ENCODE measurements at regions not wholly inside any gene's neighbourhood (a gene's known extent, or its start where the extent isn't known, plus 50 kb on each side); places are given as distances from the start of the nearest gene placed in this dataset.
"Not testable (repeated sequence)": the region's sequence is repeated elsewhere in the genome, so short reads cannot be mapped to it uniquely, and the experiment has no call there.

DNA sequence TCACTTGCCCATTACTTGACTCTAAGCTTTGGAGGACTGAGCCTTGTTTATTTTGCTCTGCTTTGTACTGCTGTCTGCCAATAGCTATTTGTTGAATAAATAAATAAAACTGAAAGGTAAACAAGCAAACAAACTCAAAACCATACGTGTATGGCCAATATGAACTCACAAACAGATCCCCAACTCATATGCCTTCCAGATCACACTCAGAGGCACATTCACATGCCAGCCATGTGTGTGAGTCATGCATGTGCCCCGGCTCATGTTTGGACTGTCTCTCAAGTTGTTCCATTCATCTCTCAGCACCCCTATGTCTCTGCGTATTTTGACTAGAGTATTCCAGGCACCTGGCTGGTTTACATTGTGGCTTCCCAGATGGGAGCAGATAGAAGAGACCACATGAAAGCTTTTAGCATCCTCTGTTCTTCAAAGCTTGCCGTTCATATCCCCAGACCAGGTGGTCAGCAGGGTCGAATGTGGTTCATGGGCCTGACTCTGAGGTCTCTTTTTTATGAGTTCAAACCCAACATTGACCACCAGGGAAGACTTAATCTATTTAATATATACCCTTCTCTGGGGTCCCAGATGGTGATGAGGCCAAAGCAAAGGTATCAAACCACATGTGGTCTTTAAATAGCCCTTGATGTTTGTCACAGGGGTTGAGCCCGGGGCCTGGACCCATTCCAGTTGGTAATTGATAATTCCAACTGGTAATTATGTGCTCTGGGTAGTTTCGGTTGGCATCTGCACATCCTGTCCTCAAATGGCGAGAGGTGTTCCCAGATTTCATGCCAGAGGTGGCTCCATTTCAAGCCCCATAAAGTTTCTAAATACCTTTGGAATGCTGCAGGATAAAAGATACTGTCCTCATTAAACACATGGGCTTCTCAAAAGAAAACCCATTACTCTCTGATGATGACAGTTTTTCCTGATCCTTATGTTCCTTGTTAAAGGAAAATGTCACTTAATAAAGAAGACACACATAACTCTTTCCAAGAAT is 287.3 kb upstream of the MAF start:
- TF ChIP-seq ZFX (IDR thresholded peaks at IDR 0.05), result no peak
- TF ChIP-seq, protein P1, sequence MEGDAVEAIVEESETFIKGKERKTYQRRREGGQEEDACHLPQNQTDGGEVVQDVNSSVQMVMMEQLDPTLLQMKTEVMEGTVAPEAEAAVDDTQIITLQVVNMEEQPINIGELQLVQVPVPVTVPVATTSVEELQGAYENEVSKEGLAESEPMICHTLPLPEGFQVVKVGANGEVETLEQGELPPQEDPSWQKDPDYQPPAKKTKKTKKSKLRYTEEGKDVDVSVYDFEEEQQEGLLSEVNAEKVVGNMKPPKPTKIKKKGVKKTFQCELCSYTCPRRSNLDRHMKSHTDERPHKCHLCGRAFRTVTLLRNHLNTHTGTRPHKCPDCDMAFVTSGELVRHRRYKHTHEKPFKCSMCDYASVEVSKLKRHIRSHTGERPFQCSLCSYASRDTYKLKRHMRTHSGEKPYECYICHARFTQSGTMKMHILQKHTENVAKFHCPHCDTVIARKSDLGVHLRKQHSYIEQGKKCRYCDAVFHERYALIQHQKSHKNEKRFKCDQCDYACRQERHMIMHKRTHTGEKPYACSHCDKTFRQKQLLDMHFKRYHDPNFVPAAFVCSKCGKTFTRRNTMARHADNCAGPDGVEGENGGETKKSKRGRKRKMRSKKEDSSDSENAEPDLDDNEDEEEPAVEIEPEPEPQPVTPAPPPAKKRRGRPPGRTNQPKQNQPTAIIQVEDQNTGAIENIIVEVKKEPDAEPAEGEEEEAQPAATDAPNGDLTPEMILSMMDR (conservative IDR thresholded peaks at IDR 0.05), result no peak
- peak overlapping the region; percentile 73 for H3K27ac ChIP-seq

DNA sequence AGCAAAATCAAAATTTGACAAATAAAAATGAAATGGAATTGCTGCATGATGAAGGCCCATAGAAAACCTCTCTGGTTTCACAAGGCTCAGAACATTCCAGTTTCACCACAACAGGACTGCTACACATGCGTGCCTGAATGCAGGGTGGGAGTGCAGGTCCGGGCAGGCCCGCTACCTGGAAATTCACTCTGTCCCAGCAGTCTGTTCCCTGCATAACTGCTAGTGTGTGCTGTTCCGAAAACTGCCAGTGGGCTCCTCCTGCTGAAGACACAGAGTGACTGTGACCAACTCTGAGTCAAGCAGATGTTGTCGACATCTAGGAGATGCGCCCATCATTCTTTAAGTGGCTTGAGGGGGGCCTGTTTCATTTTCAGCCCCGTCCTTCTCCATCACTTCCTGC is 284.8 kb upstream of the MAF start:
- TF ChIP-seq, protein P1 (conservative IDR thresholded peaks at IDR 0.05), result no peak
- TF ChIP-seq ZFX (IDR thresholded peaks at IDR 0.05), result no peak
- H3K27ac ChIP-seq, result peak overlapping the region; percentile 64

DNA sequence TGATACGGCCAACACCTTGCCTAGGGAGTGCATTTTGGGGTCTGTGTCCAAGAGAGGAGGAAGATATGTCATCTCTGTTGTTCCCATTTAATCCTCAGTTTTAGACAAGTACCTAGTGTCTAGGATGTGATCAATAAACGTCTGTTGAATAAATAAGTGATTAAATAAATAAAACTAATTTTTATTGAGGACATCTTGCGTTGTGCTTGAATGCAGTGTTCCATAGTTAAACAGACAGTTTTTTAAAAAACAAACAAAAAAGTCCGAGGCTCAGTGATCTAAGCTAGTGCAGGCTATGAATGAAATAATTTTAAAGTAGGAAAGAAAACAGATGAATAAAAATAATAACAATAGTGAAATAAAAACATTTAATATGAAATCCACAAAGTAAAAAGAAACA is 283.0 kb upstream of the MAF start:
- H3K27ac ChIP-seq, result peak overlapping the region; percentile 89; the same call in 1 of the 2 replicates
- TF ChIP-seq, protein P1 (conservative IDR thresholded peaks at IDR 0.05), result no peak
- no peak for TF ChIP-seq ZFX (IDR thresholded peaks at IDR 0.05)

DNA sequence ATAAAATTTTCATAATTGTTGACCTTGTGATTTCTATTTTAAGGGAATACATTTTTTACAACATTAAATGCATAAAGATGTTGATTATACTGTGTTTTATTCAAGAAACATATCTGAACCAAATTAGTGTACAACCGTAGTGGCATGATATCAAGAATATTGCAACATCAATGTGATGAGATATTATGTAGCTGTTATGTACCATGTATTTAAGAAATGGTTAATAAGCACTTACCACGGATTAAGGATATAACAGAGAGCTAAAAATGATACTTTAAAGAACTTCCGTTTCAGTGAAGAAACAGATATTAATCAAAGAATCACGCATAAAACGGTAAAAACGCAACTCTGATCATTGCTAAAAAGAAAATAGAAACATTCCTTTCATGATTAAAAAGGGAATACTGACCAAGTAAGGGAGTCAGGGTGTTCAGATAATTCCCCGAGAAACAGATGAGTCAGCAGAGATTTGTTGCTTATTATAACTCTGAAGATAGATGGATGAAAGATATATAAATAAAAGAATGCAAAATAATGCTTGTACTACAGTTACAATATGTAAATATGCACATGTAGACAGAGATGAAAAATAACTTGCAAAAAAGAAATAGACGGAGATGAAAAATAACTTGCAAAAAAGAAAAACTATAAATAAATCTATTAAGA is 281.9 kb upstream of the MAF start:
- no peak overlapping the region for H3K27ac ChIP-seq
- TF ChIP-seq, protein P1 (conservative IDR thresholded peaks at IDR 0.05), result no peak
- TF ChIP-seq ZFX (IDR thresholded peaks at IDR 0.05), result no peak

DNA sequence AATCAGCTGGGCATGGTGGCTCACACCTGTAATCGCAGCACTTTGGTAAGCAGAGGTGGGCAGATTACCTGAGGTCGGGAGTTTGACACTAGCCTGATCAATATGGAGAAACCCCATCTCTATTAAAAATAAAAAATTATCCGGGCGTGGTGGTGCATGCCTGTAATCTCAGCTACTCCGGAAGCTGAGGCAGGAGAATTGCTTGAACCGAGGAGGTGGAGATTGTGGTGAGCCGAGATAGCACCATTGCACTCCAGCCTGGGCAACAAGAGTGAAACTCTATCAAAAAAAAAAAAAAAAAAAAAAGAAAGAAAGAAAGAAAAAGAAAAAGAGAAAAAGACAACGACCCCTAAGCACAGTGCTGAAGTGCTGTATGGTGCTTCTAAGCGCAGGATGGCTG is 280.6 kb upstream of the MAF start:
- not testable (repeated sequence) for H3K27ac ChIP-seq

DNA sequence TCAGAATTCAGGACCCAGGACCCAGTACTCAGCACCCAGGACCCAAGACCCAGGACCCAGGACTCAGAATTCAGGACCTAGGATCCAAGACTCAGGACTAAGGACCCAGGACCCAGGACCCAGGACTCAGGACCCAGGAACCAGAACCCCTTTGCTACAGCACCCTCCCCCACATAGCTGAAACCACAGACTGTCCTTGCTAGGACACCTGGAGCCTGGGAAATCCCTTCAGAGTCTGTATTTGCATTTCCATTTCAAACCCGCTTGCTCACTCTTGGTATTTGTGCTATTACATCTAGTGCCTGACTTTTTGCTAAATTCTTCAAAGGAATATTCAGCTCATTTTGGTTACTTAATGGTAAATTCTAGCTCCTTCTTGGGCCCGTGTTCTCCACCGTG is 275.8 kb upstream of the MAF start:
- H3K27ac ChIP-seq, result no peak overlapping the region
- no peak for TF ChIP-seq ZFX (IDR thresholded peaks at IDR 0.05)
- TF ChIP-seq, protein P1 (conservative IDR thresholded peaks at IDR 0.05), result no peak

DNA sequence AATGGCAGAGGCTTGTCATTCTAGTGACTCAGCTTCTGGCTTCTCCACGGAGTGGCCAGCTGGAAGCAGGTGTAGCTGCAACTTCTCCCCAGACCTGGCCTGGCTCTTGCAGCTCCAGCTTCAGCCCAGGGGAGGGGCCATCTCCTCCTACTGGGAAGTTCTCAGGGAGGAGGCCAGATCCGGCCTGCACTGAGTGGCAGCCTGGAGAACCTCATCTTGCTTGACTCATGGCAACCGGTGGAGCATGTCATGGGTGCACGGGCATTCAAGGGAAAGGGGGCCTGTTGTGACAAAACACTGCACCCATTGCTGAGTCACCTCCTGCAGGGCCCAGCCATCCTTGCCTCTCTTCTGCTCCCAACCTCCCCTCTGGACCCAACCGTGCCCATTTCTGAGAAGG is 273.9 kb upstream of the MAF start:
- TF ChIP-seq ZFX (IDR thresholded peaks at IDR 0.05), result no peak
- TF ChIP-seq, protein P1 (conservative IDR thresholded peaks at IDR 0.05), result no peak
- H3K27ac ChIP-seq, result no peak overlapping the region

Data from C4-2B (cell line).